Suppressor macrophage (primary cell): ENCODE measurements at regions not wholly inside any gene's neighbourhood (a gene's known extent, or its start where the extent isn't known, plus 50 kb on each side); places are given as distances from the start of the nearest gene placed in this dataset.
"Not testable (repeated sequence)": the region's sequence is repeated elsewhere in the genome, so short reads cannot be mapped to it uniquely, and the experiment has no call there.

Experiments used
- DNase-seq, 4 experiments: peaks; one replicate each; pipeline ENCODE4 v3.0.0-alpha.2; 2020 to 2022

- no peak for DNase-seq
Measured at GRCh38 chr6:138666636-138667035, 106.9 kb upstream of the CCDC28A start.

DNA sequence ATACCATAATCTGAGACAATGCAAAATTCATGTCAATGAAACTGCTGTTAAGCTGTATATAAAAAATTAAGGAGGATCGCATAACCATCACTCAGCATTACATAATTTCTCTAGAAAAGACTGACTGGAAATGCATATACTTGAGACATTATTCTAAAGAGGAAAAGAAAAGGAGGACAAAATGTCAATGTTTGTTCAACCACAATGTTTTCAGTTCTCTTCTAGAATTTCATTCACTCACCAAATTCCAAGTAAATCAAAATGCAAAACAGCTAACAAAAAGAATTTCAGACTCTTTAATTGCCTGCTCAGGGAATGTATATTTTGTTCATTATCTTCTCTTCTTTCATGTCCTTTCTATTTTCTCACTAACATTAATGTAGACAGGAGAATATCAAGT lies 106.2 kb upstream of the CCDC28A start:
- DNase-seq, result no peak

GRCh38 chr6:138671351-138671750 lies 102.2 kb upstream of the CCDC28A start:
- DNase-seq, result peak in 3 of 4 experiments; percentile 17 to 40 (median 30)

DNA sequence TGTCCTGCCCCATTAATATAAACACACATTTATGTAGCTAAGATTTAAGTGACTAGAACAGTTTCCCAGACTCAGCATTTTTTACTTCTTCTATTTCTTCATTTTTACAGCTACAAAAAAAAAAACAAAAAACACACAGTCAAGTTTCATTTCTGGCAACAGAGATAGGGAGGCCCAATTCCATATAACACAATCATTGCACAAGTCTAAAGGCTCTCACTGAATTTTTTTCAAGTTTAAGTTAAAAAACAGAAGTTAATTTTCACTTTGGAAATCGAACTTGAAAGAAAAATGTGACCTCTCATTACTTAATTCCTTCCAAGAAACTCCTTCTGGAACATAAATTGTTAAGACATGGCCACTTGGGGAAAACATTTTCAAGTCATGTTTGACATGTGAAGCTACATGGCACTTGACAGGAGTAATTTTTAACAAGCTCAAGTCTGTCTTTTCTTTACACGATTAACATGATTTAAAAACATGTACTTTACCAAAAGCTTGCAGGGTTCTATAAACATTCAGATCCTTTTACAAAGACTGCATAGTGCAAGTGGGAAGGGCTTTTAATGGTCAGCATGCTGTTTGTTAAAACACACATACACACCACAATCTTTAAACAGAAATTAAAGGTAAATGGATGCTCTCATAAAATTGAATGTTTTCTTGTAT lies 100.1 kb upstream of the CCDC28A start:
- peak; percentile 19 to 89 (median 70) for DNase-seq

DNA sequence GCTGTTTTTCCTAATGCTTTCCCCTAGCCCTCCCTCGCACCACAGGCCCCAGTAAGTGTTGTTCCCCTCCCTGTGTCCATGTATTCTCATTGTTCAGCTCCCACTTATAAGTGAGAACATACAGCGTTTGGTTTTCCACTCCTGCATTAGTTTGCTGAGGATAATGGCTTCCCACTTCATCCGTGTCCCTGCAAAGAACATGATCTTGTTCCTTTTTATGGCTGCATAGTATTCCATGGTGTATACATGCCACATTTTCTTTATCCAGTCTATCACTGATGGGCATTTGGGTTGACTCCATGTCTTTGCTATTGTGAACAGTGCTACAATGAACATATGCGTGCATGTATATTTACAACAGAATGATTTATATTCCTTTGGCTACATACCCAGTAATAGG lies 99.1 kb upstream of the CCDC28A start:
- DNase-seq, result not testable (repeated sequence)

GRCh38 chr6:138677538-138677937 lies 96.0 kb upstream of the CCDC28A start:
- no peak for DNase-seq

- DNase-seq, result no peak
Measured at GRCh38 chr6:138678168-138678567, 95.4 kb upstream of the CCDC28A start.

- DNase-seq, result no peak
Measured at GRCh38 chr6:138680085-138680484, 93.5 kb upstream of the CCDC28A start.

- no peak for DNase-seq
Measured at GRCh38 chr6:138681627-138682026, 91.9 kb upstream of the CCDC28A start.

- DNase-seq, result no peak
Measured at GRCh38 chr6:138682704-138683527, 90.7 kb upstream of the CCDC28A start.

- peak in 1 of 4 experiments; percentile 20 for DNase-seq
Measured at GRCh38 chr6:138685257-138685656, 88.3 kb upstream of the CCDC28A start.

DNA sequence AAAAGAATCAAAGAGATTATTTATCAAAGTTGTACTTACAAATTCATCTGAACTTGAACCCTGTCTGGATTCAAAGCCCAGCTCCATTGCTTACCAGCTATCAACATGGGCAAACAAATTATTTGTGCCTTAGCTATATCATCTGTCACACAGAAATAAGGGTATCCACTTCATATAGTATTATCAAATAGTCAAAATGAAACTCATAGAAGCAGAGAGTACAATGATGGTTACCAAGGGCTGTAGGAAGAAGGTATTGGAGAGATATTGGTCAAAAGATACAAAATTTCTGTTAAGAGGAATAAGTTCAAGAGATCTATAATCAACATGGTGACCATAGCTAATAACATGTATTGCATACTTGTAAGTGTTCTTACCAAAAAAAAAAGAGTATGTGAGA lies 87.8 kb upstream of the CCDC28A start:
- no peak for DNase-seq

GRCh38 chr6:138688580-138688979 lies 85.0 kb upstream of the CCDC28A start:
- DNase-seq, result no peak

DNA sequence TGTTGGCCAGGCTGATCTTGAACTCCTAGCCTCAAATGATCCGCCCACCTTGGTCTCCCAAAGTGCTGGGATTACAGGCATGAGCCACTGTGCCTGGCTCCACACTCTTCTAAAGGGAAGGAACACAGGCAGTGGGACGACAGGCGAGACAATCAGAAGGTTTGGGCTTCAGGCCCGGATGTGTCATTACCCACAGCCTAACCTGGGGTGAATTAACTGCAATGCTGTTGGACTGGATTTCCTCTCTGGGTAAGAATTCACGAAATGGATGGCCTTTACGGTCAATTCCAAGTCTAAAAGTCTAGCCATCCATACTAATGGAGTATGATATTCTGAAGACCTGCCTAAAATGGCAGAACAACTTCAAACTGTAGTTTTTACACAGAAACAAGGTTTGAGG lies 83.7 kb upstream of the CCDC28A start:
- DNase-seq, result no peak

DNA sequence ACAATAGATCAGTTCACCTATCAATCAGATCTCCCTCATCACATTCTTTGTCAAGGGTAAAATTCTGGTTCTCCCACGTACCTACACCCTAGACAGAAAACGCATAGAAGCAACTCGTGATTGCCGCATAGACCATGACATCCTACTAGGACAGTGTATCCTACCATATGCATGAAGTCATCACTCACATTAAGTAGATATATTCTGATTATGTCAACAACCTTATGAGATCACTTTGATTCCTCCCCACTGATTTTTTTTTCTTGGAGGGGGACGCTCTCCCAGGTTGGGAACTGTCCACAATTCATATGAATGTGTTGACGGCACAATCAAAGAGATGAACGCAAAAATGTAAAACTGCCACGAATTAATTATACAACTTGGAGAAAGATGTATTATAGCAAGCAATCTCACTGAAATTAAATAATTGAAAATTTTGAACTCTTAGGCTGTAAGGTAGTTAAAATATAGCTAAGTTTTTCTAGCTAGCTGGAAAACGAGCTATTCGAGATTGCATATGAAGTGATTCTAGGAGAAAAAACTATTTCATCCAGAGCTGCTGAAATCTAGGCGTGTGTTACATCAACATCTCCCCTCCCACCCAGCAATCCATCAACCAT lies 82.5 kb upstream of the CCDC28A start:
- no peak for DNase-seq

- DNase-seq, result peak in 1 of 4 experiments; percentile 6
Measured at GRCh38 chr6:138691595-138692057, 81.9 kb upstream of the CCDC28A start.

GRCh38 chr6:138692058-138692977 lies 81.3 kb upstream of the CCDC28A start:
- DNase-seq, result peak; percentile 63 to 91 (median 78)

- peak; percentile 61 to 88 (median 82) for DNase-seq
Measured at GRCh38 chr6:138692978-138693909, 80.3 kb upstream of the CCDC28A start.

DNA sequence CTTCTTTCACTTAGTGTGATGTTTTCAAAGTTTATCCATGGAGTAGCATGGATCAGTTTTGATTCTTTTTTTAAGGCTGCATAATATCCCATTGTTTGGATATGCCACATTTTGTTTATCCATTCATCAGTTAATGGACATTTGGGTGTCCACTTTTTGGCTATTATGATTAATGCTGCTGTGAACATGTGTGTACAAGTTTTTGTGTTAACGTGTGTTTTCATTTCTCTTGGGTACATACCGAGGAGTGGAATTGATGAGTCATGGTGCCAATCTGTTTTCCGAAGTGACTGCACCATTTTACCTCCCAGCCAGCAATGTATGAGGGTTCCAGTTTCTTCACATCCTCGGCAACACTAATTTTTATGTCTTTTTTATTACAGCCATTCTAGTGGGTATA lies 78.4 kb upstream of the CCDC28A start:
- DNase-seq, result no peak

DNA sequence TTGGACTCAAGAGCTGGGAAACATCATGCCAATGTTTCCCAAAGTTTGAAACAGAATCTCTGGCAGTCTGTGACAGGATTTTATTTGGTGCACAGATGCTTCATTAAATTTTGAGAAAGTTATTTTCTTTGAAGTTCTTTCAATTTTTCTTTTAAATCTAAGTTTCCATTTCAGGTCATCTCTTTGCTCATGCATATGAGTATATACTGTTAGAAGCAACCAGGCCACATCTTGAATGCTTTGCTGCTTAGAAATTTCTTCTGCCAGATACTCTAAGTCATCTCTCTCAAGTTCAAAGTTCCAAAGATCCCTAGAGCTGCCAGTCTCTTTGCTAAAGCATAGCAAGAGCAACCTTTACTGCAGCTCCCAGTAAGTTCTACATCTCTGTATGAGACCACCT lies 59.1 kb upstream of the CCDC28A start:
- no peak for DNase-seq

DNA sequence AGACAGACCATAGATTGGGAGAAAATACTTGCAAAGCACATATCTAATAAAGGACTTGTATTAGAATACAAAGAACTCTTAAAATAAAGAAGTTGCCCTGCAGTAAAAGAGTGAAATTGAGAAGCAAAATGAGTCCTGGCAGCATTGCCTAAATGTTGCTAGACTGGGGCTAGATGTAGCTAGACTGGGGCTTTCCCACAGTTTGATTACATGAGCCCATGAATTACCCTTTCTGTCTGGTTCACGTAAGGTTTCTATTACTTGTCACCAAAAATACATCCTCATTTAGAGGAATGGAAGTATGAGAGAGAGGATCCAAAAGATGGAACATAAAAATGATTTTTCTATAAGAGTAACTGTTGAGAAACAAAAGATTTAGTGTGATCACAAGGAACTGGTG lies 57.6 kb upstream of the CCDC28A start:
- peak in 2 of 4 experiments; percentile 24 to 27 for DNase-seq
